Glutamatergic neuron (in vitro differentiated cells): ENCODE measurements at regions not wholly inside any gene's neighbourhood (a gene's known extent, or its start where the extent isn't known, plus 50 kb on each side); places are given as distances from the start of the nearest gene placed in this dataset.

Experiments used
- DNase-seq: peaks from one replicate; pipeline ENCODE4 v3.0.0; 2022
- H3K27ac Mint-ChIP-seq: one replicate; pipeline ENCODE4 v1.8.0; 2020; ENCODE audit warnings: mild to moderate bottlenecking, mixed read lengths, inconsistent platforms; ENCODE audit not compliant: unreplicated experiment
- H3K27me3 Mint-ChIP-seq: one replicate; pipeline ENCODE4 v1.8.0; 2020; ENCODE audit warnings: mild to moderate bottlenecking, moderate library complexity, mixed read lengths, inconsistent platforms; ENCODE audit not compliant: unreplicated experiment
- H3K36me3 Mint-ChIP-seq: one replicate; pipeline ENCODE4 v1.8.0; 2020; ENCODE audit warnings: mild to moderate bottlenecking, mixed read lengths, inconsistent platforms; ENCODE audit not compliant: unreplicated experiment
- H3K4me1 Mint-ChIP-seq: one replicate; pipeline ENCODE4 v1.8.0; 2020; ENCODE audit warnings: mild to moderate bottlenecking, low read depth, mixed read lengths, inconsistent platforms; ENCODE audit not compliant: unreplicated experiment
- H3K4me3 Mint-ChIP-seq: one replicate; pipeline ENCODE4 v1.8.0; 2020; ENCODE audit warnings: mild to moderate bottlenecking, mixed read lengths, inconsistent platforms; ENCODE audit not compliant: unreplicated experiment
- H3K9me3 Mint-ChIP-seq: one replicate; pipeline ENCODE4 v1.8.0; 2020; ENCODE audit warnings: mild to moderate bottlenecking, moderate library complexity, mixed read lengths, inconsistent platforms; ENCODE audit not compliant: unreplicated experiment
- CTCF ChIP-seq: fragments of 200-600 bp; sonication (generic); IDR thresholded peaks from one replicate; pipeline ENCODE4 v1.5.0; 2021; ENCODE audit not compliant: partially characterized antibody, unreplicated experiment

- Mint-ChIP-seq H3K27me3 (peaks cover 3% of the 10 kb centered on the region), H3K36me3 (no peaks in the 10 kb centered on the region), H3K9me3 (peaks cover 7% of the 10 kb centered on the region), H3K27ac (no peak overlapping the region), H3K4me1 (peaks cover 6% of the 10 kb centered on the region), H3K4me3 (no peak overlapping the region)
- no peak for TF ChIP-seq CTCF
- no peak for DNase-seq
These were observed 190.6 kb downstream of the HAUS1 start for GRCh38 chr18:46294751-46295150.

- TF ChIP-seq CTCF: no peak
- H3K4me3 Mint-ChIP-seq: no peak overlapping the region
- H3K4me1 Mint-ChIP-seq: peaks cover 6% of the 10 kb centered on the region
- peaks cover 7% of the 10 kb centered on the region for H3K9me3 Mint-ChIP-seq
- peaks cover 3% of the 10 kb centered on the region for H3K27me3 Mint-ChIP-seq
- H3K36me3 Mint-ChIP-seq: no peaks in the 10 kb centered on the region
- DNase-seq: no peak
- no peak overlapping the region for H3K27ac Mint-ChIP-seq
These were observed 191.2 kb downstream of the HAUS1 start for GRCh38 chr18:46295416-46295815.

- Mint-ChIP-seq H3K27me3 (peaks cover 3% of the 10 kb centered on the region), H3K9me3 (peaks cover 7% of the 10 kb centered on the region), H3K4me3 (no peak overlapping the region), H3K4me1 (peaks cover 6% of the 10 kb centered on the region), H3K27ac (no peak overlapping the region), H3K36me3 (no peaks in the 10 kb centered on the region)
- no peak for TF ChIP-seq CTCF
- no peak for DNase-seq
These were observed 192.5 kb downstream of the HAUS1 start for GRCh38 chr18:46296656-46297055.

- Mint-ChIP-seq H3K4me3 (no peak overlapping the region), H3K4me1 (peaks cover 6% of the 10 kb centered on the region), H3K27me3 (peaks cover 3% of the 10 kb centered on the region), H3K27ac (no peak overlapping the region), H3K9me3 (peaks cover 7% of the 10 kb centered on the region), H3K36me3 (no peaks in the 10 kb centered on the region)
- no peak for DNase-seq
- no peak for TF ChIP-seq CTCF
These were observed 192.9 kb downstream of the HAUS1 start for GRCh38 chr18:46297124-46297523.

GRCh38 chr18:46297621-46298020, 193.4 kb downstream of the HAUS1 start:
- H3K27ac Mint-ChIP-seq: no peak overlapping the region
- no peak overlapping the region for H3K4me3 Mint-ChIP-seq
- no peak for TF ChIP-seq CTCF

More at GRCh38 chr18:46297621-46298020, 193.4 kb downstream of the HAUS1 start:
- no peak for DNase-seq
- no peaks in the 10 kb centered on the region for H3K36me3 Mint-ChIP-seq
- peaks cover 6% of the 10 kb centered on the region for H3K27me3 Mint-ChIP-seq
- peaks cover 7% of the 10 kb centered on the region for H3K9me3 Mint-ChIP-seq
- peaks cover 6% of the 10 kb centered on the region for H3K4me1 Mint-ChIP-seq
